Smooth muscle cell (in vitro differentiated cells): ENCODE measurements at regions not wholly inside any gene's neighbourhood (a gene's known extent, or its start where the extent isn't known, plus 50 kb on each side); places are given as distances from the start of the nearest gene placed in this dataset.
"Not testable (repeated sequence)": the region's sequence is repeated elsewhere in the genome, so short reads cannot be mapped to it uniquely, and the experiment has no call there.

Source experiments
- DNase-seq: peaks from one replicate; lab custom pipeline; 2025; ENCODE audit not compliant: unreplicated experiment; lab: John Stamatoyannopoulos, UW
- H2AFZ ChIP-seq: fragments of 200-600 bp; sonication (generic); 2 replicates; pipeline ENCODE4 v1.6.0; 2016; ENCODE audit warnings: antibody characterized with exemption, low read depth, mild to moderate bottlenecking
- H3F3A ChIP-seq: fragments of 200-600 bp; sonication (generic); 2 replicates; pipeline ENCODE4 v1.6.0; 2017; ENCODE audit warnings: antibody characterized with exemption, low read depth
- H3K27ac ChIP-seq: fragments of 200-600 bp; sonication (generic); 2 replicates; pipeline ENCODE4 v1.5.1; 2016; ENCODE audit warnings: low read depth, mild to moderate bottlenecking
- H3K27me3 ChIP-seq: fragments of 200-600 bp; sonication (generic); 2 replicates; pipeline ENCODE4 v1.6.1; 2016; ENCODE audit warnings: low read depth, mild to moderate bottlenecking
- H3K36me3 ChIP-seq: fragments of 200-600 bp; sonication (generic); 2 replicates; pipeline ENCODE4 v1.5.1; 2016; ENCODE audit warnings: low read depth
- H3K4me1 ChIP-seq: fragments of 200-600 bp; sonication (generic); 2 replicates; pipeline ENCODE4 v1.5.1; 2016; ENCODE audit warnings: low read depth
- H3K4me2 ChIP-seq: fragments of 200-600 bp; sonication (generic); 2 replicates; pipeline ENCODE4 v1.6.0; 2016; ENCODE audit warnings: mild to moderate bottlenecking
- H3K4me3 ChIP-seq: fragments of 200-600 bp; sonication (generic); 2 replicates; pipeline ENCODE4 v1.5.1; 2016; ENCODE audit warnings: mild to moderate bottlenecking
- H3K79me2 ChIP-seq: fragments of 200-600 bp; sonication (generic); 2 replicates; pipeline ENCODE4 v1.6.0; 2016; ENCODE audit warnings: low read depth, mild to moderate bottlenecking
- H3K9ac ChIP-seq: fragments of 200-600 bp; sonication (generic); 2 replicates; pipeline ENCODE4 v1.6.0; 2016; ENCODE audit warnings: low read depth
- H3K9me3 ChIP-seq: fragments of 200-600 bp; sonication (generic); replicated peaks from 2 replicates; pipeline ENCODE4 v1.5.1; 2016; ENCODE audit warnings: low read depth
- H4K20me1 ChIP-seq: fragments of 200-600 bp; sonication (generic); 2 replicates; pipeline ENCODE4 v1.6.0; 2016; ENCODE audit warnings: low read depth
- CTCF ChIP-seq: fragments of 200-600 bp; sonication (generic); IDR thresholded peaks from 2 replicates; pipeline ENCODE4 v1.5.1; 2017; ENCODE audit warnings: borderline replicate concordance, mild to moderate bottlenecking, antibody characterized with exemption; ENCODE audit not compliant: insufficient read depth, poor library complexity, severe bottlenecking
- WGBS: methylation state at CpG from one replicate; pipeline ENCODE4 v1.1.7; 2016; ENCODE audit warnings: low lambda C conversion rate; 5-methylcytosine and 5-hydroxymethylcytosine counted together

DNA sequence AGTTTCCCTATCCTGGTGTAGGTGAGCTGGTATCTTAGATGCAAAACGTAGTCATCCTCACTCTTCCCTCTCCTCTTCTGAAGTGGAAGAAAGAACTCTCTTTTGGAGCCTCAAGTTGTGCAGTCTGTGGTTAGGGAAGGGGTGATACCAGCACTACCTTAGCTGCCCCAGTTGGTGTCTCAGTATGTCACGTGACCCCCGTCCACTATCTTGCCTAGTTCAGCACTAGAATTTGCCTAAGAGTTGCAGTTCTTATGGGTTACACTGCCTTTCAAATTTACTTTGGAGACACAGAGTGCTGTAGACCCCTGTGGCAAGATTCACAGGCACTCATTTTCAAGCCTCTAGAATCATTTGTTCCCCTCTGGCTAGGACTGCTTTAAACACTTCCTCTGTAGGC lies 322.8 kb upstream of the EDA2R start:
- H3K4me1 ChIP-seq, result no peaks in the 10 kb centered on the region
- H3K79me2 ChIP-seq, result no peaks in the 10 kb centered on the region
- 79% methylated on average over 3 of the region's 3 CpGs for WGBS
- peaks cover 7% of the 10 kb centered on the region for H3K9me3 ChIP-seq
- no peak overlapping the region for H3K4me2 ChIP-seq
- H3K4me3 ChIP-seq, result no peak overlapping the region
- H3K27me3 ChIP-seq, result no peaks in the 10 kb centered on the region
- no peaks in the 10 kb centered on the region for H3K36me3 ChIP-seq
- TF ChIP-seq CTCF, result no peak
- H3F3A ChIP-seq, result no peaks in the 10 kb centered on the region
- DNase-seq, result no peak
- no peak overlapping the region for H3K9ac ChIP-seq
- no peak overlapping the region for H3K27ac ChIP-seq
- no peaks in the 10 kb centered on the region for H4K20me1 ChIP-seq
- H2AFZ ChIP-seq, result no peak overlapping the region

DNA sequence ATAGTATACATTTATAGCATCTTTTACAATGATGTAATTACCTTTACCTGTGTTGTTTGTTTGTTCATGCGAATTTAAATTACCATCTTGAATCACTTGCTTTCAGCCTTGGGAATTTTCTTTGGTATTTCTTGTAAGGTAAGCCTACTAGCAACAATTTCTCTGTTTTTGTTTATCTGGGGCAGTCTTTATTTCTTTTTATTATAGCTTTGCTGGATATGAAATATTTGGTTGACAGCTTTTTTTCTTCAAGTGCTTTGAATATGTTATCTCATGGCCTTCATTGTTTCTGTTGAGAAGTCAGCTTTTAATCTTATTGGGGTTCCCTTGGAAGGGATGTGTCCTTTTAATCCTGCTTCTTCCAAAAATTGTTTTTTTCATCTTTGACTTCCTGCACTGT lies 292.8 kb upstream of the EDA2R start:
- Histone ChIP-seq H3K27ac (no peak overlapping the region), H3K9me3 (no peaks in the 10 kb centered on the region), H3K4me1 (no peaks in the 10 kb centered on the region), H3F3A (no peaks in the 10 kb centered on the region), H3K4me3 (no peak overlapping the region), H4K20me1 (no peaks in the 10 kb centered on the region), H3K36me3 (no peaks in the 10 kb centered on the region), H3K79me2 (no peaks in the 10 kb centered on the region), H3K27me3 (no peaks in the 10 kb centered on the region), H3K9ac (no peak overlapping the region), H2AFZ (no peak overlapping the region), H3K4me2 (no peak overlapping the region)
- DNase-seq, result no peak
- no peak for TF ChIP-seq CTCF
- 72% methylated on average over 1 of the region's 1 CpG for WGBS

- not testable (repeated sequence) for H3K9me3 ChIP-seq, H3K9ac ChIP-seq, H3K4me3 ChIP-seq, H3F3A ChIP-seq, H2AFZ ChIP-seq, H4K20me1 ChIP-seq, H3K79me2 ChIP-seq, H3K27ac ChIP-seq, H3K36me3 ChIP-seq, DNase-seq, H3K4me1 ChIP-seq, H3K4me2 ChIP-seq, H3K27me3 ChIP-seq
- WGBS, result 77% methylated on average over 18 of the region's 18 CpGs
These were observed 291.6 kb upstream of the EDA2R start for GRCh38 chrX:66930516-66930915.

GRCh38 chrX:66920296-66920695 lies 281.4 kb upstream of the EDA2R start:
- Histone ChIP-seq H3K27me3 (no peaks in the 10 kb centered on the region), H4K20me1 (no peaks in the 10 kb centered on the region), H3K4me3 (no peak overlapping the region), H3F3A (no peaks in the 10 kb centered on the region), H3K9ac (no peak overlapping the region), H3K27ac (no peak overlapping the region), H3K4me1 (no peaks in the 10 kb centered on the region), H3K9me3 (no peaks in the 10 kb centered on the region), H3K36me3 (no peaks in the 10 kb centered on the region), H2AFZ (no peak overlapping the region), H3K79me2 (no peaks in the 10 kb centered on the region), H3K4me2 (no peak overlapping the region)
- WGBS, result 61% methylated on average over 1 of the region's 1 CpG
- DNase-seq, result no peak
- no peak for TF ChIP-seq CTCF
